ENCODE measurements at regions not wholly inside any gene's neighbourhood (a gene's known extent, or its start where the extent isn't known, plus 50 kb on each side); places are given as distances from the start of the nearest gene placed in this dataset.

DNA sequence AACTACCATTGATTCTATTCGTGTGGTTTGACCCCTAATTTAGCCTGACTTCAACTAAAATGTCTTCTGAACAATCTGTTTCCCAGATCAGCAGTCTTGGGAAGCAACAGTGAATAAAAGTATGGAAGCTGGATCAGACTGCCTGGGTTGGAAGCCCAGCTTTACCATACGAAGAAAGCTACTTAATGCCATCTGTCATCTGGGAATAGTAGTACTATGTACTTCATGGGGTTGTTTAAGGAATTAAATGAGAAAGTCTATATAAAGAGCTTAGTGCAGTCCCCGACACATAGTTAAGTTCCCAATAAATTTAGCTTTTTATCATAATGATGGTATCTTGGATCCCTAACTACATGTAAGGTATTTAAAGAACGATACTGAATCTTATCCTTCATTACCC, 151.5 kb upstream of the ERCC4 start:
- H3K27me3 ChIP-seq (ENCODE audit: insufficient read depth, low read length), result peaks cover 14% of the 10 kb centered on the region
- no peak overlapping the region for H2AFZ ChIP-seq (ENCODE audit: low read depth, low read length, poor library complexity, severe bottlenecking)
- DNase-seq (ENCODE audit: low read depth, low spot score) (no peak), ATAC-seq (no peak)
- H3K9ac ChIP-seq (ENCODE audit: low read length), result no peak overlapping the region
- H3K9me2 ChIP-seq (ENCODE audit: insufficient read depth), result no peaks in the 10 kb centered on the region
- H3K4me3 ChIP-seq (replicated peaks in 1 of 2; ENCODE audit: low read depth in 1 of 2, low read length in 2 of 2), result no peak overlapping the region
- no peaks in the 10 kb centered on the region for H4K20me1 ChIP-seq (ENCODE audit: insufficient read depth)
- H3K79me2 ChIP-seq (ENCODE audit: insufficient read depth, low read length), result no peaks in the 10 kb centered on the region
- H3K36me3 ChIP-seq (ENCODE audit: control insufficient read depth in 1 of 2, insufficient read depth in 2 of 2, low read length in 2 of 2), result no peaks in the 10 kb centered on the region
- intact Hi-C loops (cut with micrococcal nuclease), result no loop called here
- ChIA-PET RAD21 (ENCODE audit: low non-redundant PET in 1 of 2, low total read pairs in 2 of 2, uncharacterized antibody in 2 of 2, unreplicated experiment in 2 of 2) (no interaction called here), CTCF (no interaction called here), POLR2A (no interaction called here)
- H3K4me1 ChIP-seq (ENCODE audit: control insufficient read depth in 1 of 2, insufficient read depth in 2 of 2, low read length in 2 of 2), result no peaks in the 10 kb centered on the region
- H3K4me2 ChIP-seq (ENCODE audit: low read length), result no peak overlapping the region
- TF ChIP-seq ELF1 (IDR thresholded peaks at IDR 0.05; ENCODE audit: borderline replicate concordance, low read depth) (no peak), TCF7L2 (IDR thresholded peaks at IDR 0.05; ENCODE audit: borderline replicate concordance, extremely low read depth, insufficient read depth, insufficient read length) (no peak), POLR2A (IDR thresholded peaks at IDR 0.05; ENCODE audit: borderline replicate concordance, extremely low read depth, insufficient read depth, insufficient read length) (no peak), ZFX (IDR thresholded peaks at IDR 0.05) (no peak), FOSL1 (IDR thresholded peaks at IDR 0.05; ENCODE audit: low read depth) (no peak), EZH2 (IDR thresholded peaks at IDR 0.05) (no peak), JUND (IDR thresholded peaks at IDR 0.05) (no peak), RAD21 (IDR thresholded peaks at IDR 0.05; ENCODE audit: low read depth) (no peak)
- TF ChIP-seq, protein P1, sequence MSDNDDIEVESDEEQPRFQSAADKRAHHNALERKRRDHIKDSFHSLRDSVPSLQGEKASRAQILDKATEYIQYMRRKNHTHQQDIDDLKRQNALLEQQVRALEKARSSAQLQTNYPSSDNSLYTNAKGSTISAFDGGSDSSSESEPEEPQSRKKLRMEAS (IDR thresholded peaks at IDR 0.05), result no peak
- H3K27ac ChIP-seq (ENCODE audit: low read depth, low read length), result no peak overlapping the region
- no TSS peak for BruUV-seq (replicated peaks)
- H3K9me3 ChIP-seq (ENCODE audit: control insufficient read depth in 1 of 2, insufficient read depth in 1 of 2, low read depth in 1 of 2, low read length in 2 of 2), result no peaks in the 10 kb centered on the region

DNA sequence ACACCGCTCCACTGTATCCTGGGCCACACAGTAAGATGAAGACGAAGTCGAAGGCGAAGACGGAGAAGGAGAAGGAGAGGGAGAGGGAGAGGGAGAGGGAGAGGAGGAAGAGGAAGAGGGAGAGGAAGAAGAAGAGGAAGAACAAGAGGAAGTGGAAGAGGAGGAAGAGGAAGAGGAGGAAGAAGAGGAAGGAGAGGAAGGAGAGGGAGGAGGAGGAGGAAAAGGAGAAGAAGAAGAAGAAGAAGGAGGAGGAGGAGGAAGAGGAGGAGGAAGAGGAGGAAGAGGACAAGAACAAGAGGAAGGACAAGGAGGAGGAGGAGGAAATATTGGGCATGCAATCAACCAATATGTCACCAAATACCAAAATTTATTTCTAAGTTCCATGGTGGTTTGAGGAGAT, 149.5 kb upstream of the ERCC4 start:
- no peak overlapping the region for H3K4me2 ChIP-seq (ENCODE audit: low read length)

More for the DNA sequence above, 149.5 kb upstream of the ERCC4 start:
- Histone ChIP-seq H3K36me3 (ENCODE audit: control insufficient read depth in 1 of 2, insufficient read depth in 2 of 2, low read length in 2 of 2) (no peaks in the 10 kb centered on the region), H3K9me3 (ENCODE audit: control insufficient read depth in 1 of 2, insufficient read depth in 1 of 2, low read depth in 1 of 2, low read length in 2 of 2) (no peaks in the 10 kb centered on the region), H3K27me3 (ENCODE audit: insufficient read depth, low read length) (peaks cover 14% of the 10 kb centered on the region), H4K20me1 (ENCODE audit: insufficient read depth) (no peaks in the 10 kb centered on the region), H3K27ac (ENCODE audit: low read depth, low read length) (no peak overlapping the region), H3K9me2 (ENCODE audit: insufficient read depth) (no peaks in the 10 kb centered on the region), H3K79me2 (ENCODE audit: insufficient read depth, low read length) (no peaks in the 10 kb centered on the region), H2AFZ (ENCODE audit: low read depth, low read length, poor library complexity, severe bottlenecking) (no peak overlapping the region), H3K4me1 (ENCODE audit: control insufficient read depth in 1 of 2, insufficient read depth in 2 of 2, low read length in 2 of 2) (no peaks in the 10 kb centered on the region), H3K9ac (ENCODE audit: low read length) (no peak overlapping the region), H3K4me3 (replicated peaks in 1 of 2; ENCODE audit: low read depth in 1 of 2, low read length in 2 of 2) (no peak overlapping the region)
- DNase-seq (ENCODE audit: low read depth, low spot score) (no peak), ATAC-seq (no peak)
- ChIA-PET RAD21 (ENCODE audit: low non-redundant PET in 1 of 2, low total read pairs in 2 of 2, uncharacterized antibody in 2 of 2, unreplicated experiment in 2 of 2) (no interaction called here), CTCF (no interaction called here), POLR2A (no interaction called here)
- no TSS peak for BruUV-seq (replicated peaks)
- no peak for TF ChIP-seq JUND (IDR thresholded peaks at IDR 0.05)
- no peak for TF ChIP-seq ELF1 (IDR thresholded peaks at IDR 0.05; ENCODE audit: borderline replicate concordance, low read depth)
- TF ChIP-seq, protein P1 (IDR thresholded peaks at IDR 0.05), result no peak
- TF ChIP-seq CEBPB (IDR thresholded peaks at IDR 0.05; ENCODE audit: low read depth), result no peak
- intact Hi-C loops (cut with micrococcal nuclease), result no loop called here
